Small intestine (tissue), 7 donors: ENCODE measurements at regions not wholly inside any gene's neighbourhood (a gene's known extent, or its start where the extent isn't known, plus 50 kb on each side); places are given as distances from the start of the nearest gene placed in this dataset.
A peak's percentile ranks its signal among the peaks of the same experiment; 100 is the strongest.

Experiments
- DNase-seq, 2 donors: peaks; one replicate each; pipeline versions ENCODE4 v3.0.0 to v3.0.0-alpha.2; 2013
- FAIRE-seq: peaks from 2 replicates; lab custom pipeline; 2012; peaks lifted over from hg19 to GRCh38; lab: Jason Lieb, UNC
- H3K27ac ChIP-seq, 3 donors: one replicate each; pipeline ENCODE4 v1.5.1; 2013; ENCODE audit warnings: low read length in 2 of 3, mild to moderate bottlenecking in 2 of 3, control low read depth in 1 of 3, inconsistent platforms in 1 of 3, low read depth in 1 of 3, moderate library complexity in 1 of 3
- H3K27me3 ChIP-seq, 3 donors: one replicate each; pipeline ENCODE4 v1.6.1; 2013; ENCODE audit warnings: low read length in 3 of 3, inconsistent platforms in 1 of 3; ENCODE audit not compliant: control insufficient read depth in 3 of 3, insufficient read depth in 3 of 3
- H3K36me3 ChIP-seq, 3 donors: one replicate each; pipeline ENCODE4 v1.6.1; 2013; ENCODE audit warnings: low read length in 3 of 3, inconsistent platforms in 1 of 3, low read depth in 1 of 3, mild to moderate bottlenecking in 1 of 3, moderate library complexity in 1 of 3; ENCODE audit not compliant: control insufficient read depth in 3 of 3, insufficient read depth in 2 of 3
- H3K4me1 ChIP-seq, 3 donors: one replicate each; pipeline ENCODE4 v1.6.1; 2013; ENCODE audit warnings: low read length in 2 of 3, inconsistent platforms in 1 of 3, low read depth in 1 of 3, mild to moderate bottlenecking in 1 of 3, moderate library complexity in 1 of 3; ENCODE audit not compliant: control insufficient read depth in 3 of 3, insufficient read depth in 2 of 3
- H3K4me3 ChIP-seq, 3 donors: one replicate each; pipeline ENCODE4 v1.5.1; 2013; ENCODE audit warnings: low read length in 3 of 3, control low read depth in 1 of 3, inconsistent platforms in 1 of 3, low read depth in 1 of 3, mild to moderate bottlenecking in 1 of 3, moderate library complexity in 1 of 3
- H3K9me3 ChIP-seq, 2 donors: one replicate each; pipeline ENCODE4 v1.6.1; 2013; ENCODE audit warnings: low read depth in 1 of 2, low read length in 1 of 2; ENCODE audit not compliant: control insufficient read depth in 2 of 2, insufficient read depth in 1 of 2
- WGBS, 3 donors: extraction: QIAGEN DNeasy Blood & Tissue Kit; methylation state at CpG; one replicate each; pipeline ENCODE4 v1.1.7; 2013; 5-methylcytosine and 5-hydroxymethylcytosine counted together
- donor health status: healthy with polysubstance abuse.
- donor health status: control.
- donor health status: control.
- donor health status: Bipolar disorder and iron deficiency.
- donor health status: healthy.

DNA sequence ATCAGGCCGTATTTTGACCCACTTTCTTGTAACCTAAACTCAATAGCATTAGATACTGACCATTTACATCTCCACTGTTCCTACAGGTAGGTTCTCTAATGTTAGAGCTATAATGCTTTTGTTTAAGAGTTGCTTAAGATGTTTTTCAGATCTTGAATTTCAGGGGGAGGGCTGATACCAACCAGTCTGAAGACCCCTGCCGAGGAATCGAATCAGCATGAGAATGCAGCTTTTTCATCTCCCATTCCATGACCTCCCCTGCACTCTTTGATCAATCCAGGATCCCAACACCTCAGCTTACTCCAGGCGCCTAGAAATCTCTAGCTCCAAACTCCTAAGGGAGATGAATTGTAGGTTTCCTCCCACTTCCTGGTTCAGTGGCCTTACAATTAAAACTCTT lies 120.5 kb upstream of the MC4R start:
- Histone ChIP-seq H3K4me1 (no peaks in the 10 kb centered on the region), H3K27me3 (no peaks in the 10 kb centered on the region), H3K4me3 (no peak overlapping the region), H3K36me3 (no peaks in the 10 kb centered on the region), H3K27ac (no peak overlapping the region), H3K9me3 (no peaks in the 10 kb centered on the region)
- WGBS, 3 donors, result 61 to 92% (median 77%) methylated on average over 4 of the region's 4 CpGs
- DNase-seq (no peak), FAIRE-seq (no peak)

DNA sequence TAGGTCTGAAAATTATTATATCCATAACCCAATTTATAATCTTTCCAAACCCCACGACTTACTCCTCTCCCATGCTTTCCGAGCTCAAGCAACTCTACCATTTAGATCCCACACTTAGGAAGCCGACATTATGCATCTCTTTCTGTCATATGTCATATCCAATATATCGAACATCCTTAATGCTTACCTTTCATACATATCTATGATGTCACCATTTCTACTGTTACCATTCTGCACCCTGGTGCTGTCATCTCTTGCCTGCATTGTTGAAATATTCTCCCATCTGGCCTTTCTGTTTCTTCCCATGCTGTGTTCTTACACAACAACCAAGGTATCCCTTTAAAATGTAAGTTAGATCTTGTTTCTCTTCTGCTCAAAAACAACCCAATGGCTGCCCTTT lies 127.1 kb upstream of the MC4R start:
- H3K36me3 ChIP-seq, result no peaks in the 10 kb centered on the region
- peaks cover 0 to 3% (median 0%) of the 10 kb centered on the region in 3 donors for H3K4me1 ChIP-seq
- FAIRE-seq (no peak), DNase-seq (no peak)
- no peak overlapping the region for H3K4me3 ChIP-seq
- no peaks in the 10 kb centered on the region for H3K27me3 ChIP-seq
- no peaks in the 10 kb centered on the region for H3K9me3 ChIP-seq
- WGBS, 3 donors, result 88 to 91% (median 91%) methylated on average over 4 of the region's 4 CpGs
- no peak overlapping the region for H3K27ac ChIP-seq

DNA sequence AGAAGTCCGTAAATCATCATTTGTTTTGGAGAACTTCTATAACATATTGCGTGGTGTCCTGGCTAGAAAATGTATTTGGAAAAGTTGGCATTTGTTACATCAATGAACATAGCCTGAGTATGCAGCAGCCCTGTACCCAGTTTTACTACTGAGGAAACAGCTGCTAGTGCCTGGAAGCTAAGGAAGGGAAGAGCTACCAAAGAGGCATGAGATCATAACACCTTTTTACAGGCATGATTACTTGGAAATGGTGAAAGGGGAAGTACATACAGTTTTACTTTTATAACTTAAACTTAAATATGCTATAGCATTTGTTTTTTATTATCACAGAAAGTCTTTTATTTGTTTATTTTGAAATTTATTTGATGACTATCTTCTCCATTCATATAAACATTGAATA lies 128.4 kb upstream of the MC4R start:
- H3K4me3 ChIP-seq, result no peak overlapping the region
- H3K9me3 ChIP-seq, result no peaks in the 10 kb centered on the region
- DNase-seq (no peak), FAIRE-seq (no peak)
- no peaks in the 10 kb centered on the region for H3K36me3 ChIP-seq
- 60 to 91% (median 81%) methylated on average over 2 of the region's 2 CpGs for WGBS, 3 donors
- no peaks in the 10 kb centered on the region for H3K27me3 ChIP-seq
- no peak overlapping the region for H3K27ac ChIP-seq
- H3K4me1 ChIP-seq, result peaks cover 0 to 3% (median 0%) of the 10 kb centered on the region in 3 donors

DNA sequence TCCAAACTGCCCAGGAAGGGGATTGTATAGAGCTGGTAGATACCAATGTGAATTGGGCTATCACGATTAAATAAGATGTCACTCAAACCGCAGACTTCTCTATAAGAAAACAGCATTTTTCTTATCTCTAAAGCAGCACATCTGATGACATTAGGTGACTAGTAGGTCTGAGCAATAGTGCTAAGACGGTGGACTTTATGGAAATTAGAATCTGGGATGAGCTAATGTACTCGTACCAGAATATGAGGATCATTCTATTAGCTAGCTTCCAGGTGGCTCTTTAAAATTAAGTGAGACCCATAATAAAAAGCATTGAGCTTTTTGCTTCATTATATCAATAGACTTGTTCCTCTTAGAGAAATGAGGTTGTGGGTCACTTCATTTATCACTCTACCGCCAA lies 130.0 kb upstream of the MC4R start:
- peaks cover 0 to 3% (median 0%) of the 10 kb centered on the region in 3 donors for H3K4me1 ChIP-seq

DNA sequence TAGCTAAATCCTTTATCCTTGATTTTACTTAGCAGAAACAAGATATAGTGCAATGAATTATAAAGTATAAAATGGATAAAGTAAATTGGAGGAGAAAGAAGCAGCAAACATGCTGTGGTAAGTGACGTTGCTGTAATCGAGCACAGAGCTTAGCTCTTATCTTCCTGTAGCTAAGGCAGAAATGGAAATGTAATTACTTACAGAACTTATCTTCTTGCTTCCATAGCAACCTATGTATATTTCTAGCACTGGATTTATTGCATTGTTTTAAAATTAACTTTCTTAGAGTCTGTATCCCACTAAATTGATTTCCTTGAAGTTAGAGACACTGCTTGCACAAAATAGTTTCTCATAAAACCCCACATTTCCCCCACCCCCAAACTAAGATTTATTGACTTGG lies 130.6 kb upstream of the MC4R start:
- Histone ChIP-seq H3K4me1 (peaks cover 0 to 3% (median 0%) of the 10 kb centered on the region in 3 donors), H3K4me3 (no peak overlapping the region), H3K36me3 (no peaks in the 10 kb centered on the region), H3K27me3 (no peaks in the 10 kb centered on the region), H3K9me3 (no peaks in the 10 kb centered on the region), H3K27ac (no peak overlapping the region)
- peak in 1 of 2 donors; percentile 34 for DNase-seq
- FAIRE-seq, result no peak
- WGBS, 3 donors, result 17 to 56% (median 35%) methylated on average over 2 of the region's 2 CpGs

More for the DNA sequence above, 130.0 kb upstream of the MC4R start:
- no peaks in the 10 kb centered on the region for H3K27me3 ChIP-seq
- H3K27ac ChIP-seq, result peak overlapping the region in 1 of 3 donors; percentile 7
- WGBS, 3 donors, result 76 to 77% (median 76%) methylated on average over 5 of the region's 5 CpGs
- no peaks in the 10 kb centered on the region for H3K36me3 ChIP-seq
- H3K4me3 ChIP-seq, result no peak overlapping the region
- no peak for DNase-seq
- FAIRE-seq, result no peak
- H3K9me3 ChIP-seq, result no peaks in the 10 kb centered on the region

DNA sequence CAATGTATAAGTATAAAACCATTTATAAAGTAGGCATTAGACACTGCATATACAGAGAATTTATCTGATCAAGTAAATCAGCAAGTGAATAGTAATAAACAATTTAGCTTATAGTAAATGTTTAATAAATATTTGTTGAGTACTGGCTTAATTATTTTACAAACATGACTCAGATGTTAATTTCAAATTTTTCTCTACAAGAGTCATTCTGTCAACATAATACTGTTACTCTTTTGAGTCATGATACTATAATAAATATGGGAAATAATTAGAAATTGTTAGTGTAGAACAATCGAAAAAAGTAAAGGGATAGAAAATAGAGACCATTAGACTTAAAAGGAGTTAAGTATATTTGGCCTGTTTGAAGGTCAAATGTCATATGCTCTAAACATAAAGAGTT lies 133.6 kb upstream of the MC4R start:
- Histone ChIP-seq H3K36me3 (no peaks in the 10 kb centered on the region), H3K4me1 (peaks cover 0 to 3% (median 0%) of the 10 kb centered on the region in 3 donors), H3K27ac (no peak overlapping the region), H3K27me3 (no peaks in the 10 kb centered on the region), H3K4me3 (no peak overlapping the region), H3K9me3 (no peaks in the 10 kb centered on the region)
- FAIRE-seq (peak; percentile 10), DNase-seq (no peak)
- WGBS, 3 donors, result 57 to 69% (median 67%) methylated on average over 1 of the region's 1 CpG

DNA sequence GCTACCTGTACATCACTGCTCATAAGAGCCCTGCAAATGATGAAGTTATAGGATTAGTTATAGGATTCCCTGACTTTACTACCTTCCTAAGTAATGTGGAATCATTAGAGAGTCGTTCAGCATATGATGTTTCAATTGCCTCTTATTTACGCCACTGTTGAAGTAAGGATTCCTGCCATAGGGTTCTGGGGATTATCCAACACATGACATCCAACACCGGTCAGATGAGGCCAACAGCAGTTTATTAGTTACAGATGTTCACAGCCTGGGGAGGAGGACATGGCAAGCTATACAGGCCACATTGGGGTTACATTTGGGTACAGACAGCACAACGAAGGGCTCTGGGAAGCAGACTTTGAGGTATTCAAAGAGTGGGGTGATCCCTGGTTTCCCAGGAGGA lies 134.1 kb upstream of the MC4R start:
- Histone ChIP-seq H3K4me3 (no peak overlapping the region), H3K27me3 (no peaks in the 10 kb centered on the region), H3K4me1 (no peaks in the 10 kb centered on the region), H3K36me3 (no peaks in the 10 kb centered on the region), H3K9me3 (no peaks in the 10 kb centered on the region), H3K27ac (no peak overlapping the region)
- FAIRE-seq, result no peak
- no peak for DNase-seq
- 70 to 93% (median 79%) methylated on average over 4 of the region's 4 CpGs for WGBS, 3 donors

DNA sequence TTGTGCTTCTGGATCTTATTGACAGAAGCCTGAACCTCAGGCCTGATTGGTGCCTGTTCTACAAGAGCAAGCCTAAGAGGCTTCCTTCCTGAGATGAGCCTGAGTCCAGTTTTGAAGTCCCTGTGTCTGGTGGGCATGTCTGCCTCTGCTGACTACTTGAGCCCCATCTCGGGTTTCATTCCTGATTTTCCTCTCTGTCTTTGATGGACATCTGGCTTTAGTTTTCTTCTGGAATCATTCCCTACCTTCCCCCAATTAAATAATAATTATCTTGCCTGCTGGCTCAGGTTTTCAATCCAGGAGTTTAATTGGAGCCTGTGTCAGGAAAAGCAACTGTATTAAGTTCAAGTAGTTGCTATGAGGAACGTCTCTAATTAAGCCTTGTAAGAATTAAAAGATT lies 135.5 kb upstream of the MC4R start:
- Histone ChIP-seq H3K27me3 (no peaks in the 10 kb centered on the region), H3K4me1 (no peaks in the 10 kb centered on the region), H3K9me3 (no peaks in the 10 kb centered on the region), H3K4me3 (no peak overlapping the region), H3K36me3 (no peaks in the 10 kb centered on the region), H3K27ac (no peak overlapping the region)
- no peak for DNase-seq
- FAIRE-seq, result no peak
- WGBS, 3 donors, result 78% methylated on average over 2 of the region's 2 CpGs

DNA sequence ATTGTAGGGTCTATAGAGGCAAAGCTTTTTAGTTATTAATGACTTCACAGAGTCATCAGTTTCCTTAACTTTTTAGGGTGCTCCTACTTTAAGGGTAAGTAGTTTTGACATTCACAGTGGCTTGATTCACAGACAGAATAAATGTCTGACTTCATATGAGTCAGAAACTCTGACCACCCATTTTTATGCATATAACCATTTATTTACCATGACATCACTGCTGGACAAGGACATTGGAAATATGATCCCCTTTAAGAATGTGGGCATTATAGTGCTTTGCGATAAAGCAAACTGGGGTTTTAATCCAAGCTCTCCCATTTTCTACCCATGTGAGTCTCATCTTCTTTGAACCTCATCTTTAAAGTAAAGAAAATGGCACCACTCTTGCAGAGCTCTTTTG lies 162.0 kb upstream of the MC4R start:
- H3K4me1 ChIP-seq, result no peaks in the 10 kb centered on the region
- H3K27me3 ChIP-seq, result no peaks in the 10 kb centered on the region
- DNase-seq (no peak), FAIRE-seq (no peak)
- no peak overlapping the region for H3K4me3 ChIP-seq
- no peak overlapping the region for H3K27ac ChIP-seq
- no peaks in the 10 kb centered on the region for H3K9me3 ChIP-seq
- WGBS, 3 donors, result 86 to 100% (median 88%) methylated on average over 1 of the region's 1 CpG
- H3K36me3 ChIP-seq, result no peaks in the 10 kb centered on the region
